Keratinocyte (primary cell): ENCODE measurements at regions not wholly inside any gene's neighbourhood (a gene's known extent, or its start where the extent isn't known, plus 50 kb on each side); places are given as distances from the start of the nearest gene placed in this dataset.

Experiments
- DNase-seq: peaks from one replicate; pipeline ENCODE4 v3.0.0-alpha.2; 2011; ENCODE audit warnings: low read depth, missing footprints, low spot score
- FAIRE-seq: peaks from 2 replicates; lab custom pipeline; 2011; peaks lifted over from hg19 to GRCh38; lab: Jason Lieb, UNC
- H2AFZ ChIP-seq: 2 replicates; pipeline ENCODE4 v1.6.0; 2012; ENCODE audit warnings: low read length, control low read depth, inconsistent platforms; ENCODE audit not compliant: control insufficient read depth
- H3K27ac ChIP-seq: 2 replicates; pipeline ENCODE4 v1.5.1; 2011; ENCODE audit warnings: low read length; ENCODE audit not compliant: control insufficient read depth, insufficient read depth
- H3K27me3 ChIP-seq: 3 replicates; pipeline ENCODE4 v1.6.0; 2011; ENCODE audit warnings: low read length; ENCODE audit not compliant: control insufficient read depth, insufficient read depth; ENCODE audit errors: extremely low read depth
- H3K36me3 ChIP-seq, 2 experiments: 2 replicates in 1 of 2; 3 replicates in 1 of 2; pipeline ENCODE4 v1.5.1; 2011; ENCODE audit warnings: low read length in 2 of 2, mild to moderate bottlenecking in 1 of 2; ENCODE audit not compliant: control insufficient read depth in 2 of 2, insufficient read depth in 2 of 2; ENCODE audit errors: extremely low read depth in 1 of 2
- H3K4me1 ChIP-seq: 3 replicates; pipeline ENCODE4 v1.5.1; 2011; ENCODE audit warnings: low read length; ENCODE audit not compliant: control insufficient read depth, insufficient read depth; ENCODE audit errors: extremely low read depth
- H3K4me2 ChIP-seq: 3 replicates; pipeline ENCODE4 v1.6.0; 2011; ENCODE audit warnings: low read depth, low read length; ENCODE audit not compliant: control insufficient read depth, insufficient read depth; ENCODE audit errors: extremely low read depth
- H3K4me3 ChIP-seq, 3 experiments: fragments of 200-600 bp in 1 of 3; sonication (generic) in 1 of 3; 2 replicates in 2 of 3; 3 replicates in 1 of 3; pipeline ENCODE4 v1.5.1; 2011 to 2016; ENCODE audit warnings: low read length in 3 of 3, mild to moderate bottlenecking in 3 of 3, control low read depth in 2 of 3, inconsistent platforms in 1 of 3, low read depth in 1 of 3, mixed read lengths in 1 of 3, mixed run types in 1 of 3, moderate library complexity in 1 of 3; ENCODE audit not compliant: control insufficient read depth in 2 of 3, insufficient read depth in 2 of 3; ENCODE audit errors: extremely low read depth in 1 of 3
- H3K79me2 ChIP-seq: 2 replicates; pipeline ENCODE4 v1.6.0; 2012; ENCODE audit warnings: low read length; ENCODE audit not compliant: control insufficient read depth, insufficient read depth
- H3K9ac ChIP-seq: 3 replicates; pipeline ENCODE4 v1.6.0; 2011; ENCODE audit warnings: low read length; ENCODE audit not compliant: control insufficient read depth, insufficient read depth; ENCODE audit errors: extremely low read depth
- H3K9me1 ChIP-seq: 3 replicates; pipeline ENCODE4 v1.6.0; 2011; ENCODE audit warnings: low read length; ENCODE audit not compliant: control insufficient read depth, insufficient read depth; ENCODE audit errors: extremely low read depth
- H3K9me3 ChIP-seq: 2 replicates; pipeline ENCODE4 v1.5.1; 2012; ENCODE audit warnings: low read depth, low read length; ENCODE audit not compliant: control insufficient read depth
- H4K20me1 ChIP-seq: 3 replicates; pipeline ENCODE4 v1.6.0; 2011; ENCODE audit warnings: low read length; ENCODE audit not compliant: control insufficient read depth, insufficient read depth; ENCODE audit errors: extremely low read depth
- CTCF ChIP-seq, 3 experiments: IDR thresholded peaks in 1 of 3; conservative IDR thresholded peaks in 1 of 3; optimal IDR thresholded peaks in 1 of 3; 2 replicates in 2 of 3; 3 replicates in 1 of 3; pipeline versions ENCODE3 to v1.5.1; 2011; ENCODE audit warnings: low read length in 3 of 3, mild to moderate bottlenecking in 3 of 3, moderate library complexity in 2 of 3, control low read depth in 1 of 3, inconsistent platforms in 1 of 3; ENCODE audit not compliant: insufficient read depth in 2 of 3; ENCODE audit errors: extremely low read depth in 1 of 3
- EZH2 ChIP-seq: IDR thresholded peaks from one replicate; pipeline ENCODE4 v1.6.1; 2012; ENCODE audit warnings: inconsistent platforms, mild to moderate bottlenecking, low read length, moderate library complexity
- dilution Hi-C: fragments of 300-500 bp; cut with MboI; formaldehyde crosslinking; loops from one replicate; pipeline ENCODE4 v1.7.0; 2020; ENCODE audit warnings: low sequenced_read_pairs; ENCODE audit not compliant: extremely low pct_ligation_motif_present

- no peaks in the 10 kb centered on the region for H3K36me3 ChIP-seq
- dilution Hi-C loops, result no loop called here
- no peak overlapping the region for H2AFZ ChIP-seq
- FAIRE-seq (no peak), DNase-seq (no peak)
- H3K4me1 ChIP-seq, result peaks cover 3% of the 10 kb centered on the region
- H3K9ac ChIP-seq, result no peak overlapping the region
- H3K9me1 ChIP-seq, result no peaks in the 10 kb centered on the region
- no peak overlapping the region for H3K4me3 ChIP-seq
- H4K20me1 ChIP-seq, result no peaks in the 10 kb centered on the region
- no peak overlapping the region for H3K27ac ChIP-seq
- H3K4me2 ChIP-seq, result no peak overlapping the region
- H3K9me3 ChIP-seq, result no peaks in the 10 kb centered on the region
- H3K27me3 ChIP-seq, result no peaks in the 10 kb centered on the region
- H3K79me2 ChIP-seq, result no peaks in the 10 kb centered on the region
- TF ChIP-seq EZH2 (no peak), CTCF (optimal IDR thresholded peaks at IDR 0.05 in 1 of 3, IDR thresholded peaks at IDR 0.05 in 1 of 3, conservative IDR thresholded peaks at IDR 0.05 in 1 of 3; ENCODE audit: extremely low read depth in 1 of 3, insufficient read depth in 2 of 3, low read length in 3 of 3) (no peak)
Measured at GRCh38 chr5:125017796-125018195, 271.4 kb upstream of the ZNF608 start.

DNA sequence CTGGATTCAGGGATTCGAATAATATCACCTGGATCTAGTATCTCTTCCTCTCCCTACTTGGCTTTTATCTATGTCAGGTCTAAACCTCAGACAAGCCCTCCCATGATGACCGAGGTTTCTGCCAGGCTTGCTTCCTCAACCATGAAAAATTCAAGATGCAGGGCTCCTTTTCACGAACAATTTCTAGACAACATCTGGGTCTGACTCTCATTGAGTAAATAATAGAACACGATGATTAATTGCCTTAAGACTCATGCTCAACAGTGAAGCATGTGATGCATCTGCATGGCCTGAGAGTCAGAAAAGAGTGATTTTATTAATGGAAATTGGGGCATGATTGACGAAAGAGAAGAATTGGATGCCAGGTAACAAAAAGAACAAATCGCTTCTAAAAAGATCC, 277.2 kb upstream of the ZNF608 start:
- H3K4me2 ChIP-seq, result no peak overlapping the region
- no peaks in the 10 kb centered on the region for H3K79me2 ChIP-seq
- no peak overlapping the region for H2AFZ ChIP-seq
- no peak for DNase-seq
- H3K9me3 ChIP-seq, result no peaks in the 10 kb centered on the region
- no peaks in the 10 kb centered on the region for H3K27me3 ChIP-seq
- no peak overlapping the region for H3K9ac ChIP-seq
- H3K36me3 ChIP-seq, result no peaks in the 10 kb centered on the region
- TF ChIP-seq CTCF (optimal IDR thresholded peaks at IDR 0.05 in 1 of 3, IDR thresholded peaks at IDR 0.05 in 1 of 3, conservative IDR thresholded peaks at IDR 0.05 in 1 of 3; ENCODE audit: extremely low read depth in 1 of 3, insufficient read depth in 2 of 3, low read length in 3 of 3), result no peak
- TF ChIP-seq EZH2, result no peak
- no peaks in the 10 kb centered on the region for H4K20me1 ChIP-seq
- no peaks in the 10 kb centered on the region for H3K4me1 ChIP-seq
- FAIRE-seq, result no peak
- dilution Hi-C loops, result no loop called here
- no peak overlapping the region for H3K27ac ChIP-seq
- no peak overlapping the region for H3K4me3 ChIP-seq
- no peaks in the 10 kb centered on the region for H3K9me1 ChIP-seq
